ENCODE measurements at regions not wholly inside any gene's neighbourhood (a gene's known extent, or its start where the extent isn't known, plus 50 kb on each side); places are given as distances from the start of the nearest gene placed in this dataset.

DNA sequence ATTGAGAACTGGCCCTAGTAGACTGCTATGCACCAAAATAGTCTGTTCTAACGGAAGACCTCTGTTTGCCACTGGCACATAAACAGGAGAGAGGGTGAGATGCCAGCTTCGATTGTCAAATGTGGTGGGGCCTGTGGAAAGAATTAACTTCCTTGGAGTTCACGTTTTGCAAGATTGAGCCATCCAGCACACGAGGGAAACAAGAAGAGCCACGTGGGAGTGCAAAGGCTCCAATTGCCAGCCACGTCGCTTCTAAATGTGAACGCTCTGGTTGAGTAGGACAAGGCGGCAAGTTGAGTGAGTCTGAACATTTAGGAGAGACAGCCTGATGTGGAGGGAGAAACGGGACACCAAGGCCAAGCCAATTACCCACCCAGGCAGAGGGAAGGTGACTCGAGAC is 409.1 kb downstream of the FGF9 start:
- H3K4me3 ChIP-seq (ENCODE audit: low read length): no peak overlapping the region
- TF ChIP-seq, protein P1, sequence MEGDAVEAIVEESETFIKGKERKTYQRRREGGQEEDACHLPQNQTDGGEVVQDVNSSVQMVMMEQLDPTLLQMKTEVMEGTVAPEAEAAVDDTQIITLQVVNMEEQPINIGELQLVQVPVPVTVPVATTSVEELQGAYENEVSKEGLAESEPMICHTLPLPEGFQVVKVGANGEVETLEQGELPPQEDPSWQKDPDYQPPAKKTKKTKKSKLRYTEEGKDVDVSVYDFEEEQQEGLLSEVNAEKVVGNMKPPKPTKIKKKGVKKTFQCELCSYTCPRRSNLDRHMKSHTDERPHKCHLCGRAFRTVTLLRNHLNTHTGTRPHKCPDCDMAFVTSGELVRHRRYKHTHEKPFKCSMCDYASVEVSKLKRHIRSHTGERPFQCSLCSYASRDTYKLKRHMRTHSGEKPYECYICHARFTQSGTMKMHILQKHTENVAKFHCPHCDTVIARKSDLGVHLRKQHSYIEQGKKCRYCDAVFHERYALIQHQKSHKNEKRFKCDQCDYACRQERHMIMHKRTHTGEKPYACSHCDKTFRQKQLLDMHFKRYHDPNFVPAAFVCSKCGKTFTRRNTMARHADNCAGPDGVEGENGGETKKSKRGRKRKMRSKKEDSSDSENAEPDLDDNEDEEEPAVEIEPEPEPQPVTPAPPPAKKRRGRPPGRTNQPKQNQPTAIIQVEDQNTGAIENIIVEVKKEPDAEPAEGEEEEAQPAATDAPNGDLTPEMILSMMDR (conservative IDR thresholded peaks at IDR 0.05; ENCODE audit: low read length): no peak
- no peak for DNase-seq (ENCODE audit: low read depth)

DNA sequence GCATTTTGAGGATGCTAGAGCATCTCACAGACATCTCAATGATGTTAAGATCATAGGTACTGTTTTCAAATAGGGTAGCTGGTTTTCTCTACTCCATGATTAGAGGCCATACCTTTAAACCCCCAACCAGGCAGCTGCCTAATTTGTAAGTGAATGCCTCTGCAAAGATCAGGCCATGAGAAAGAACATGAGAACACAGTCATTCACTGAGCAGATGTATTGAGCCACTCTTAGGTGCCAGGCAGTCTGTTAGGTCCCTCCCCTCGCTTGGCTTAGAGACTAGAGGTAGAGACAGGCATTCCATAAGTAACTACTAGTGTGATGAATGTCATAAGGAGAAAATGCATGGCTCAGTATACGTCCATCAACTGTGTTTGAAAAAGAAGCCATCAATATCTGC is 410.0 kb downstream of the FGF9 start:
- no peak for DNase-seq (ENCODE audit: low read depth)
- H3K4me3 ChIP-seq (ENCODE audit: low read length): no peak overlapping the region
- TF ChIP-seq, protein P1 (conservative IDR thresholded peaks at IDR 0.05; ENCODE audit: low read length): no peak

DNA sequence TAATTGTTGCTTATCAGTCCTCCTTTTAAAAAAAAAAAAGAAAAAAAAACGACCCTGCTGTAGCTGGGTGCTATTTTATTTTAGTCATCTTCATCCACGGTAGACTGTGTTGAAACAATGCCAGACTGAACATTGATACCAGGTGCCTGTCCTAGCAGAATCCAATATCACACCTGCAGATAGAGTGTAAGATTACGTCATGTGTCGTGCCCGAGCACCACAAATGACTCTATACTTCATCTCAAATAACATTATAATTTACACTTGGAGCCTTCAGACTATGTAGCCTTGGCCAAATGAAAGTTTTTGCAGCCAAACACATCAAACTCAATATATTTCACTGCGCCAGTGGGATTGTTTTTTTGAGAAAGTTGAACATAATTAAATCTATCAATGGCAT is 410.6 kb downstream of the FGF9 start:
- no peak overlapping the region for H3K4me3 ChIP-seq (ENCODE audit: low read length)
- TF ChIP-seq, protein P1 (conservative IDR thresholded peaks at IDR 0.05; ENCODE audit: low read length): no peak
- DNase-seq (ENCODE audit: low read depth): no peak

DNA sequence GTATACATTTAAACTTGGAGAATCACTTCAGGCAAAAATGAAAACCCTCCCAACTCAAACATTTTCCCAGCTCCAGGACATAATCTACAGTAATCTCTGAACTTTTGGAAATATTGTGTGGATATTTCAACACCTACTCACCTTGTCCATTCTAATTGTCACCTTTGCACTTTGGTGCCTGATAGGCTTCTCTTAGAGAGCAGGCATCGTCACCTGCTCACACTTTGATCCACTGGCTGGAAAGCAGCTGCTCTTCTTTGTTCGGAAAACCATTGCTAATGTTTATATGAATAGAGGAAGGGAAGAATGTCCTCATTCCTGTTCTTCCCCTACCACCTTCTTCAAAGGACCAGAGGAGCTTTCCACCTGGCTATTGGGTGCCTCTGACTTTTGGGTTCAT is 411.2 kb downstream of the FGF9 start:
- no peak overlapping the region for H3K4me3 ChIP-seq (ENCODE audit: low read length)
- DNase-seq (ENCODE audit: low read depth): no peak
- TF ChIP-seq, protein P1 (conservative IDR thresholded peaks at IDR 0.05; ENCODE audit: low read length): no peak

DNA sequence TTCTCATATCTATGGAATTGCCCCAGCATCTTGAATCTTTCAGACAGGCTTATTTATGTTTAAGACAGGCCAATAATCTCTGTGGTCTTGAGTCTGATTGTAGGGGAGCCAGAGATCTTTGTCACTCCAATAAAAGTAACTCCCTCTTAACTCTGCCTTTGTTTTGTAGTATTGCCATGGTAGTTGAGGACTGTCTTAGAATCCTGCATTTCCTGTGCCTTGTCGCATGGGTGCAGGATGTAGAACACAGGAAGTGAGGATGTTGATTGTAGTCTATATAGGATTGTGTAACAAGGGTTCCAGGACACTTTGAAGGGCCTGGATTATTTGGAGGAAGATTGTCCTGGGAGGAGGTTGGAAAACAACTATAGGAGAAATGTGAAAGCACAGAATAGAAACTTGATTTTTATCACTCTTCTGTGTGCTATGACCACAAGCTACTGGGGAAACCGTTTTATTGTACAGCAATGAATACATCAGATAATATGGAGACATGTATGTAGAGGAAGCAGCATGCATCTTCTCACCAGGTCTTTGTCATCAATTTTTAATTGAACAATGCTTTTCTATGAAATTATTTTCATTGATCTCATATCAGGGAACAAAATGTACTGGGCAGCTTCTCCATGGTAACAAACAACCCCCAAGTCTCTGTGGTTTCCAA is 411.7 kb downstream of the FGF9 start:
- TF ChIP-seq, protein P1 (conservative IDR thresholded peaks at IDR 0.05; ENCODE audit: low read length): no peak
- DNase-seq (ENCODE audit: low read depth): no peak
- no peak overlapping the region for H3K4me3 ChIP-seq (ENCODE audit: low read length)

DNA sequence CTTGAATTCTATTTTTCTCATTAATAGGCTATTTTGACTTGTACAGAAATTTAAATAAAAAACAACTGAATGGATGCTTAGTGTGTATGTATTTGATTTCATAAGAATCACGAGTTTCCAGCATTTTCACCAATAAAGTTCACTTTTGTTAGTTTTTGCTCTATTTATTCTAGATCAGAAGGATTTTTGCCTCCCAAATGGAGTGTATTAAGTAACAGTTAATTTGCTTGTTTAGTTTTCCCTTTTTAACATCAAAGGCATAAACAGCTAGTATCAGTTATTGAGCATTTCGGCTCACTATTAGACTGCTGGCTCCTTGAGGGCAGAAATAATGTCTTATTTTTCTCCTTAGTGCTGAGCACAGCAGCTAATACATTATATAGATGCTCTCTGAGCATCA is 414.1 kb downstream of the FGF9 start:
- H3K4me3 ChIP-seq (ENCODE audit: low read length): no peak overlapping the region
- TF ChIP-seq, protein P1 (conservative IDR thresholded peaks at IDR 0.05; ENCODE audit: low read length): no peak
- DNase-seq (ENCODE audit: low read depth): no peak

DNA sequence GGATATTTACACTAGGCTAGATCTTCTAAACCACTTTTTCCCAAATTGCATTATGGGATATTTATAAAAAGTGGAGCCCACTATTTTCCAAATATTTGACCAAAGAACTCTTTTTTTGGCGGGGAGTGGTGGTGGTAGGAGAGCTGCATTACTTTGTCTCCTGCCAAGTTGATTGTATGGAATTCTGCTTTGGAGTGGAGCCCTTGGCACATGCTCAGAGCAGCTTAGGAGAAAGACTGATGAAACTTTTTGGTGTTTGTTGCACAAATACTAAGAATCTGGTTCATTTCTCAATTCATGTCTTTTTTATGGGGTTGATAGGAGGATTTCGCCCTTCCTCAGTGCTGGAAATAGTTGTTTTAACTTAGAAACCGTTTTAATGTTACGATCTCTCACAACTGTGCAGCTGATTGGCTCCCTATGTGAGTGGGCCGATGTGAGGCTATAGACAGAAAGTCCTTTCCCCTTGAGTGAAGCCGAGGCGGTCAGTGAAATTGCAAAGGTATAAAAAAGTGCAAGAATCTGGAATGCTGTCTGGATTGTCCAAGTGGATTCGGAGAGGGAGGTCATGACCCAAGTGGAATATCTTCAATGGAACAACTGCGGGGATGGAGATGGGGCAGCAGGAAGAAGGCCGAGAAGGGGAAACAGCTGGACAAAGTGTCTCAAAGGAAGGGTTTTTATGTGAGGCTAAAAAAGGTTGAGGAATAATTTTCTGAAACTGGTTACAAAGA is 415.9 kb downstream of the FGF9 start:
- H3K4me3 ChIP-seq (ENCODE audit: low read length): no peak overlapping the region
- TF ChIP-seq, protein P1 (conservative IDR thresholded peaks at IDR 0.05; ENCODE audit: low read length): no peak
- DNase-seq (ENCODE audit: low read depth): peak; percentile 44

Measured in AG10803 (cell line).